ENCODE measurements at regions not wholly inside any gene's neighbourhood (a gene's known extent, or its start where the extent isn't known, plus 50 kb on each side); places are given as distances from the start of the nearest gene placed in this dataset.

- TF ChIP-seq POLR2AphosphoS5 (IDR thresholded peaks at IDR 0.05; ENCODE audit: low read length) = no peak
- no peak for TF ChIP-seq JUNB (IDR thresholded peaks at IDR 0.05)
- TF ChIP-seq POLR2A (IDR thresholded peaks at IDR 0.05; ENCODE audit: low read depth, low read length) = no peak
- TF ChIP-seq IRF3 (IDR thresholded peaks at IDR 0.05) = no peak
- TF ChIP-seq RAD21 (IDR thresholded peaks at IDR 0.05; ENCODE audit: insufficient read depth, low read depth, low read length) = no peak
- no peak for TF ChIP-seq CBFB (IDR thresholded peaks at IDR 0.05; ENCODE audit: low read depth)
These were observed 1618.6 kb downstream of the DPP10 start for GRCh38 chr2:116061023-116061422.

All from GM12878 (cell line).